Smooth muscle cell (in vitro differentiated cells): ENCODE measurements at regions not wholly inside any gene's neighbourhood (a gene's known extent, or its start where the extent isn't known, plus 50 kb on each side); places are given as distances from the start of the nearest gene placed in this dataset.

Experiments used
- DNase-seq: peaks from one replicate; lab custom pipeline; 2025; ENCODE audit not compliant: unreplicated experiment; lab: John Stamatoyannopoulos, UW
- H2AFZ ChIP-seq: fragments of 200-600 bp; sonication (generic); 2 replicates; pipeline ENCODE4 v1.6.0; 2016; ENCODE audit warnings: antibody characterized with exemption, low read depth, mild to moderate bottlenecking
- H3F3A ChIP-seq: fragments of 200-600 bp; sonication (generic); 2 replicates; pipeline ENCODE4 v1.6.0; 2017; ENCODE audit warnings: antibody characterized with exemption, low read depth
- H3K27ac ChIP-seq: fragments of 200-600 bp; sonication (generic); 2 replicates; pipeline ENCODE4 v1.5.1; 2016; ENCODE audit warnings: low read depth, mild to moderate bottlenecking
- H3K27me3 ChIP-seq: fragments of 200-600 bp; sonication (generic); 2 replicates; pipeline ENCODE4 v1.6.1; 2016; ENCODE audit warnings: low read depth, mild to moderate bottlenecking
- H3K36me3 ChIP-seq: fragments of 200-600 bp; sonication (generic); 2 replicates; pipeline ENCODE4 v1.5.1; 2016; ENCODE audit warnings: low read depth
- H3K4me1 ChIP-seq: fragments of 200-600 bp; sonication (generic); 2 replicates; pipeline ENCODE4 v1.5.1; 2016; ENCODE audit warnings: low read depth
- H3K4me2 ChIP-seq: fragments of 200-600 bp; sonication (generic); 2 replicates; pipeline ENCODE4 v1.6.0; 2016; ENCODE audit warnings: mild to moderate bottlenecking
- H3K4me3 ChIP-seq: fragments of 200-600 bp; sonication (generic); 2 replicates; pipeline ENCODE4 v1.5.1; 2016; ENCODE audit warnings: mild to moderate bottlenecking
- H3K79me2 ChIP-seq: fragments of 200-600 bp; sonication (generic); 2 replicates; pipeline ENCODE4 v1.6.0; 2016; ENCODE audit warnings: low read depth, mild to moderate bottlenecking
- H3K9ac ChIP-seq: fragments of 200-600 bp; sonication (generic); 2 replicates; pipeline ENCODE4 v1.6.0; 2016; ENCODE audit warnings: low read depth
- H3K9me3 ChIP-seq: fragments of 200-600 bp; sonication (generic); replicated peaks from 2 replicates; pipeline ENCODE4 v1.5.1; 2016; ENCODE audit warnings: low read depth
- H4K20me1 ChIP-seq: fragments of 200-600 bp; sonication (generic); 2 replicates; pipeline ENCODE4 v1.6.0; 2016; ENCODE audit warnings: low read depth
- WGBS: methylation state at CpG from one replicate; pipeline ENCODE4 v1.1.7; 2016; ENCODE audit warnings: low lambda C conversion rate; 5-methylcytosine and 5-hydroxymethylcytosine counted together
- TF ChIP-seq, protein P1 (sequence below): fragments of 200-600 bp; sonication (generic); IDR thresholded peaks from 2 replicates; pipeline ENCODE4 v1.5.1; 2017; ENCODE audit warnings: borderline replicate concordance, mild to moderate bottlenecking, antibody characterized with exemption; ENCODE audit not compliant: insufficient read depth, poor library complexity, severe bottlenecking

DNA sequence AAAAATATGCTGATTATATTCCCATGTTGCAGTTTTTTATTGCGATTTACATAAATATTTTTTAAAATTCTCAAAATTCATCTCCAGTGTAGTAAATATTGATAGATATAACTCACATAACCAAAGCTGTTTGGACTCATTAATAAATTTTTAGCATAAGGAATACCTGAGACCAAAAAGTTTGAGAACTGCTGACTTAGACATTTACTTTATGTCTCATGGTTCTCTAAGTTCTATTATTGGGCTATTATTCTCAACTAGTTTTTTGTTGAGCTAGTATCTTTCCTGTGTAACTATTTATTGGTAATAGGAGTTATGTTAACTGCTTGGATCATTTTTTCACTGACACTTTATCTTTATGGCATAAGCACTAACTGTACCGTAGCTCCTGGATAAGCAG is 1069.6 kb downstream of the ADGRL2 start:
- Histone ChIP-seq H3K27me3 (no peaks in the 10 kb centered on the region), H3K4me2 (no peak overlapping the region), H3K4me1 (no peaks in the 10 kb centered on the region), H3K4me3 (no peak overlapping the region), H3F3A (no peaks in the 10 kb centered on the region), H4K20me1 (no peaks in the 10 kb centered on the region), H2AFZ (no peak overlapping the region), H3K9me3 (no peaks in the 10 kb centered on the region), H3K9ac (no peak overlapping the region), H3K79me2 (no peaks in the 10 kb centered on the region), H3K27ac (no peak overlapping the region), H3K36me3 (no peaks in the 10 kb centered on the region)
- WGBS = 92% methylated on average over 2 of the region's 2 CpGs
- DNase-seq = no peak
- TF ChIP-seq, protein P1, sequence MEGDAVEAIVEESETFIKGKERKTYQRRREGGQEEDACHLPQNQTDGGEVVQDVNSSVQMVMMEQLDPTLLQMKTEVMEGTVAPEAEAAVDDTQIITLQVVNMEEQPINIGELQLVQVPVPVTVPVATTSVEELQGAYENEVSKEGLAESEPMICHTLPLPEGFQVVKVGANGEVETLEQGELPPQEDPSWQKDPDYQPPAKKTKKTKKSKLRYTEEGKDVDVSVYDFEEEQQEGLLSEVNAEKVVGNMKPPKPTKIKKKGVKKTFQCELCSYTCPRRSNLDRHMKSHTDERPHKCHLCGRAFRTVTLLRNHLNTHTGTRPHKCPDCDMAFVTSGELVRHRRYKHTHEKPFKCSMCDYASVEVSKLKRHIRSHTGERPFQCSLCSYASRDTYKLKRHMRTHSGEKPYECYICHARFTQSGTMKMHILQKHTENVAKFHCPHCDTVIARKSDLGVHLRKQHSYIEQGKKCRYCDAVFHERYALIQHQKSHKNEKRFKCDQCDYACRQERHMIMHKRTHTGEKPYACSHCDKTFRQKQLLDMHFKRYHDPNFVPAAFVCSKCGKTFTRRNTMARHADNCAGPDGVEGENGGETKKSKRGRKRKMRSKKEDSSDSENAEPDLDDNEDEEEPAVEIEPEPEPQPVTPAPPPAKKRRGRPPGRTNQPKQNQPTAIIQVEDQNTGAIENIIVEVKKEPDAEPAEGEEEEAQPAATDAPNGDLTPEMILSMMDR = no peak

DNA sequence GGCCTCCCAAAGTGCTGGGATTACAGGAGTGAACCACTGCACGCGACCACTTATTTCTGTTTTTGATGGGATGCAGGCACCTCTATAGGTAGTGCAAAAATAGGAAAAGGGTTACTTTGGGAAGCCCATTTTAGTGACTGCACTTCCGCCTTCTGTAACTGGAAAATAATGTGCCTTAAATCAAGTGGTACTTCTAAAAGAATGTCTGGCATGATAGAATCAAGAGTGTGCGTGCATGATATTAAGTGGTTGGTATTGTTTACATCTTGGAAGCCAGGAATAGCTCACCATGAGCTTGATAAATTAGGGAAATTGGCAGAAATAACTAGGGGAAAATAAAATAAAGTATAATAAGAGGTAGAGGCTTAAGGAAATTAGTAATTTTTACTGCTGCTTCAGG is 1067.0 kb downstream of the ADGRL2 start:
- Histone ChIP-seq H3K27ac (no peak overlapping the region), H2AFZ (peak overlapping the region; percentile 21), H3K36me3 (no peaks in the 10 kb centered on the region), H3K27me3 (no peaks in the 10 kb centered on the region), H4K20me1 (no peaks in the 10 kb centered on the region), H3F3A (no peaks in the 10 kb centered on the region), H3K79me2 (no peaks in the 10 kb centered on the region), H3K9me3 (no peaks in the 10 kb centered on the region), H3K4me3 (no peak overlapping the region), H3K9ac (no peak overlapping the region), H3K4me2 (no peak overlapping the region), H3K4me1 (no peaks in the 10 kb centered on the region)
- no peak for DNase-seq
- WGBS = 88% methylated on average over 4 of the region's 4 CpGs
- TF ChIP-seq, protein P1 = no peak

DNA sequence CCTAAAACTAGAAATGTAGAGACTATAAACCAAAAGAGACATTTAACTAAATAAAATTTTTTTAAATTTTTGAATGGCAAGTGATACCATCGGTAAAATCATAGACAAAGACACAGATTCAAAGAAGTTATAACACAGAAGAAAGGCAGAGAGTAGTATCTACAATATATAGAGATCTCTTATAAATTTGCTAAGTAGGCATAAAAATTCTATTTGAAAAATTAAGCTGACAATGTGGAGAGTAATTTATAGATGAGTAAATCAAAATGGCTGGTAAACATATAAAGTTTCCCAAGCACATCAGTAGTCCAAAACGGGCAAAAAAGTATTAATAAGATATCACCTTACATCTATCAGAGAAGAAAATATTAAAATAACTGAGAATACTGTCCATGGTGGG is 1061.0 kb downstream of the ADGRL2 start:
- no peaks in the 10 kb centered on the region for H3K4me1 ChIP-seq
- DNase-seq = no peak
- no peak overlapping the region for H3K27ac ChIP-seq
- H3F3A ChIP-seq = no peaks in the 10 kb centered on the region
- WGBS = 85% methylated on average over 2 of the region's 2 CpGs
- H3K9ac ChIP-seq = no peak overlapping the region
- no peak overlapping the region for H2AFZ ChIP-seq
- no peak overlapping the region for H3K4me2 ChIP-seq
- H4K20me1 ChIP-seq = no peaks in the 10 kb centered on the region
- H3K4me3 ChIP-seq = no peak overlapping the region
- TF ChIP-seq, protein P1 = no peak
- no peaks in the 10 kb centered on the region for H3K9me3 ChIP-seq
- H3K36me3 ChIP-seq = no peaks in the 10 kb centered on the region
- H3K27me3 ChIP-seq = no peaks in the 10 kb centered on the region
- no peaks in the 10 kb centered on the region for H3K79me2 ChIP-seq

DNA sequence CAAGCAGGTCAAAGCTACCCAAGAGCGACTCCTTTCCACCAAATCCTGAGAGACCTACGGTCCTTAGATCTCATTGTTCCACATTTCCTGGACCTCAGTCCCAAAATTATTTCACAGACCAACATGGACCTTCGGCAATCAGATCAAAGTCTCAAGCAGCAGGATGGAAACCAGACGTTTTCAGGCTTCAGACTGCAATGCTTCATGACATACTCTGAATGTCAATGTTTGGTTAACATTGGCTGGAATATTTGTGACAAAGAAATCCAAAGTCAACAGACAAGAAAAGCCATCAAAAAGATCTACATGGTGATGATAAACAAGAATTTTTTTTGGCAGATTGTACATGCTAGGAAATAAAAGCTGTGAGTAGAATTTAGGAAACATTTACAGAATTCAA is 1057.3 kb downstream of the ADGRL2 start:
- Histone ChIP-seq H3K4me3 (no peak overlapping the region), H2AFZ (no peak overlapping the region), H4K20me1 (no peaks in the 10 kb centered on the region), H3K27ac (no peak overlapping the region), H3K27me3 (no peaks in the 10 kb centered on the region), H3F3A (no peaks in the 10 kb centered on the region), H3K79me2 (no peaks in the 10 kb centered on the region), H3K4me1 (no peaks in the 10 kb centered on the region), H3K4me2 (no peak overlapping the region), H3K36me3 (no peaks in the 10 kb centered on the region), H3K9me3 (no peaks in the 10 kb centered on the region), H3K9ac (no peak overlapping the region)
- TF ChIP-seq, protein P1 = no peak
- WGBS = 57% methylated on average over 4 of the region's 4 CpGs
- no peak for DNase-seq
